Ovary (tissue), 3 donors: ENCODE measurements at regions not wholly inside any gene's neighbourhood (a gene's known extent, or its start where the extent isn't known, plus 50 kb on each side); places are given as distances from the start of the nearest gene placed in this dataset.

Experiments used
- CTCF ChIP-seq, 3 donors: fragments of 450-650 bp in 2 of 3; fragments of 200-600 bp in 1 of 3; IDR thresholded peaks; one replicate each; pipeline versions ENCODE4 v1.5.1 to v1.8.0; 2016 to 2022; ENCODE audit warnings: antibody characterized with exemption in 3 of 3, mild to moderate bottlenecking in 1 of 3
- EP300 ChIP-seq: sonication (generic); formaldehyde crosslinking; IDR thresholded peaks from one replicate; pipeline ENCODE4 v1.6.1; 2017; ENCODE audit warnings: antibody characterized with exemption
- POLR2A ChIP-seq: fragments of 450-650 bp; IDR thresholded peaks from one replicate; pipeline ENCODE4 v1.6.1; 2017; ENCODE audit warnings: antibody characterized with exemption, mild to moderate bottlenecking, moderate library complexity
- donor health status: DM: no; HTN: no; CAD: no.

- no peak for TF ChIP-seq CTCF (IDR thresholded peaks at IDR 0.05)
- TF ChIP-seq POLR2A = no peak
- no peak for TF ChIP-seq EP300
Measured at GRCh38 chr5:116853992-116854391, 279.4 kb upstream of the SEMA6A start.
